IgD-negative memory B cell (primary cell): ENCODE measurements at regions not wholly inside any gene's neighbourhood (a gene's known extent, or its start where the extent isn't known, plus 50 kb on each side); places are given as distances from the start of the nearest gene placed in this dataset.

Source experiments
- H3K27ac Mint-ChIP-seq, 3 donors: one replicate each; pipeline ENCODE4 v1.8.0; 2020 to 2022; ENCODE audit warnings: mild to moderate bottlenecking in 3 of 3, mixed read lengths in 3 of 3, moderate library complexity in 1 of 3
- H3K27me3 Mint-ChIP-seq: one replicate; pipeline ENCODE4 v1.8.0; 2021; ENCODE audit warnings: mixed read lengths
- H3K36me3 Mint-ChIP-seq: one replicate; pipeline ENCODE4 v1.8.0; 2020; ENCODE audit warnings: mild to moderate bottlenecking, mixed read lengths
- H3K4me1 Mint-ChIP-seq, 3 donors: one replicate each; pipeline ENCODE4 v1.8.0; 2020 to 2022; ENCODE audit warnings: mixed read lengths in 3 of 3, mild to moderate bottlenecking in 1 of 3
- H3K4me3 Mint-ChIP-seq, 4 donors: one replicate each; pipeline ENCODE4 v1.8.0; 2020 to 2022; ENCODE audit warnings: mild to moderate bottlenecking in 4 of 4, mixed read lengths in 4 of 4, moderate library complexity in 3 of 4
- H3K9me3 Mint-ChIP-seq, 3 donors: one replicate each; pipeline ENCODE4 v1.8.0; 2020 to 2021; ENCODE audit warnings: mixed read lengths in 3 of 3, mild to moderate bottlenecking in 1 of 3

DNA sequence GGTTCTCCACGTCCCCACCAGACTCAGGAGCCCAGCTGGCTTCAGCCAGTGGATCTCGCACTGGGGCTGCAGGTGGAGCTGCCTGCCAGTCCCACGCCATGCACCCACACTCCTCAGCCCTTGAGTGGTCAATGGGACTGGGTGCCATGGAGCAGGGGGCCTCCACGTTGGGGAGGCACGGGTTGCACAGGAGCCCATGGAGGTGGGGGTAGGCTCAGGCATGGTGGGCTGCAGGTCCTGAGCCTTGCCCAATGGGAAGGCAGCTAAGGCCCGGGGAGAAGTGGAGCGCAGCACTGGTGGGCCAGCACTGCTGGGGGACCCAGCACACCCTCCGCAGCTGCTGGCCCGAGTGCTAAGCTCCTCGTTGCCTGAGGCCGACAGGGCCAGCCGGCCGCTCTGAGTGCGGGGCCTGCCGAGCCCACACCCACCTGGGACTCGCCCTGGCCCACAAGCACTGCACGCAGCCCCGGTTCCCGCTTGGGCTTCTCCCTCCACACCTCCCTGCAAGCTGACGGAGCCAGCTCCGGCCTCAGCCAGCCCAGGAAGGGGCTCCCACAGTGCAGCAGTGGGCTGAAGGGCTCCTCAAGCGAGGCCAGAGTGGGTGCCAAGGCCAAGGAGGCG is 258.5 kb upstream of the PDGFD start:
- Mint-ChIP-seq H3K4me1 (no peaks in the 10 kb centered on the region), H3K9me3 (peaks cover 0 to 3% (median 0%) of the 10 kb centered on the region in 3 donors), H3K27me3 (no peaks in the 10 kb centered on the region), H3K36me3 (no peaks in the 10 kb centered on the region), H3K4me3 (no peak overlapping the region), H3K27ac (no peak overlapping the region)

DNA sequence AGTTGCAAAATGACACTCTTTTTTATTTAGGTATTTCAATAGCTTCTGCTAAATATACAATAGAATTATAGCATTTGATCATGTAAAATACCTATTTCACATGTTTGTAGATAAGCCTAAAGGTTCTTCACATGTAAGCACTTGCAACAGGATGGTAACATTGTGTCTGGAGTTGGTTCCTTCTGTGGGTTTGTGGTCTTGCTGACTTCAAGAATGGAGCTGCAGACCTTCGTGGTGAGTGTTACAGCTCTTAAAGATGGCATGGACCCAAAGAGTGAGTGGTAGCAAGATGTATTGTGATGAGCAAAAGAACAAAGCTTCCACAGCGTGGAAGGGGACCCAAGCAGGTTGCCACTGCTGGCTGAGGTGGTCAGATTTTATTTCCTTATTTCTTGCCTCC is 246.4 kb upstream of the PDGFD start:
- peaks cover 0 to 2% (median 1%) of the 10 kb centered on the region in 3 donors for H3K9me3 Mint-ChIP-seq

DNA sequence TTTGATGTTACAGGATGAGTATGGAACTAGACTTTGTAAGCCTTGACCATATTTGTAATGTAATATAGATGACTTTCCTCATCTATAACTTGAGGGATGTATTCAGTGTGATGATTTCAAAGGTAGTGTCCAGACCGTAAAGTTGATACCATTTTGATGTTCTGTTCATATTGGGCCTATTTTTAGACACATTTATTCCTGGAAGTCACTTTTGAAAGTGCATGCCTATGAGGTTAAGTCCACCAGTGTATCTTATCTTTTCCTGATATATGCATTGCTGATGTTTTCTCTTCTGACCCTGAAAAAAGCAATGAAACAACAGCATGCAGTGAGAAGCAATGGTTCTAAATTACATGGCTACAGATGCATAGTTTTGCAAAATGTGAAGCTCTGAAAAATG is 244.7 kb upstream of the PDGFD start:
- no peaks in the 10 kb centered on the region for H3K27me3 Mint-ChIP-seq
- H3K9me3 Mint-ChIP-seq: peaks cover 0 to 2% (median 1%) of the 10 kb centered on the region in 3 donors
- H3K4me1 Mint-ChIP-seq: no peaks in the 10 kb centered on the region
- no peak overlapping the region for H3K4me3 Mint-ChIP-seq
- no peak overlapping the region for H3K27ac Mint-ChIP-seq
- peaks cover 3% of the 10 kb centered on the region for H3K36me3 Mint-ChIP-seq

More for the DNA sequence above, 246.4 kb upstream of the PDGFD start:
- H3K27me3 Mint-ChIP-seq: no peaks in the 10 kb centered on the region
- no peak overlapping the region for H3K27ac Mint-ChIP-seq
- H3K4me1 Mint-ChIP-seq: no peaks in the 10 kb centered on the region
- H3K4me3 Mint-ChIP-seq: no peak overlapping the region
- peaks cover 3% of the 10 kb centered on the region for H3K36me3 Mint-ChIP-seq

DNA sequence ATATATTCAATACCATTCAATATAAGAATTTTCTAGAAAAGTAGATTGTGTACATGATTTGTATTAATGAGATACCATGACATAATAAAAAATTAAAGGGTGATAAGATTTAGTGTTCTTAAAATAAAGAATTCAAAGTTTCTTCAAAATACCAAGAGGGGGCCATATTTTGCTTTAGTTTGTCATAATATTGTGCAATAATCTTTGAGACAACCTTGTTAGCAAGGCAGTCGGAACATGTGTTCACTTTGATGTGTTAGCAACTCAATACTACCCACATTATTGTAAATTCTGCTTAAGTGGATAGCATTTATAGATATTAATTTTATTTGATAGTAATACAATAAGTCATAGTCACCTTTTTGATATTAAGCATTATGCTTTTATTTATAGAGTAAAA is 241.3 kb upstream of the PDGFD start:
- Mint-ChIP-seq H3K4me1 (peaks cover 0 to 9% (median 4%) of the 10 kb centered on the region in 3 donors), H3K27ac (no peak overlapping the region), H3K9me3 (no peaks in the 10 kb centered on the region), H3K36me3 (peaks cover 3% of the 10 kb centered on the region), H3K27me3 (no peaks in the 10 kb centered on the region), H3K4me3 (no peak overlapping the region)

- H3K27ac Mint-ChIP-seq: no peak overlapping the region
- H3K4me3 Mint-ChIP-seq: no peak overlapping the region
- no peaks in the 10 kb centered on the region for H3K9me3 Mint-ChIP-seq
- peaks cover 2% of the 10 kb centered on the region for H3K36me3 Mint-ChIP-seq
- H3K27me3 Mint-ChIP-seq: no peaks in the 10 kb centered on the region
- H3K4me1 Mint-ChIP-seq: peaks cover 0 to 9% (median 4%) of the 10 kb centered on the region in 3 donors
Observed at GRCh38 chr11:104404231-104405175, 240.6 kb upstream of the PDGFD start.

GRCh38 chr11:104402812-104403521 is 239.0 kb upstream of the PDGFD start:
- H3K27ac Mint-ChIP-seq: no peak overlapping the region
- peaks cover 2% of the 10 kb centered on the region for H3K36me3 Mint-ChIP-seq
- H3K27me3 Mint-ChIP-seq: no peaks in the 10 kb centered on the region
- no peaks in the 10 kb centered on the region for H3K9me3 Mint-ChIP-seq
- peaks cover 0 to 9% (median 4%) of the 10 kb centered on the region in 3 donors for H3K4me1 Mint-ChIP-seq
- no peak overlapping the region for H3K4me3 Mint-ChIP-seq

GRCh38 chr11:104394508-104394907 is 230.6 kb upstream of the PDGFD start:
- Mint-ChIP-seq H3K27me3 (peaks cover 4% of the 10 kb centered on the region), H3K27ac (peak overlapping the region in 1 of 3 donors; percentile 24), H3K4me1 (no peaks in the 10 kb centered on the region), H3K9me3 (no peaks in the 10 kb centered on the region), H3K4me3 (no peak overlapping the region), H3K36me3 (no peaks in the 10 kb centered on the region)

- Mint-ChIP-seq H3K4me1 (no peaks in the 10 kb centered on the region), H3K27me3 (peaks cover 4% of the 10 kb centered on the region), H3K4me3 (no peak overlapping the region), H3K9me3 (no peaks in the 10 kb centered on the region), H3K27ac (no peak overlapping the region), H3K36me3 (no peaks in the 10 kb centered on the region)
Observed at GRCh38 chr11:104390651-104391050, 226.7 kb upstream of the PDGFD start.

DNA sequence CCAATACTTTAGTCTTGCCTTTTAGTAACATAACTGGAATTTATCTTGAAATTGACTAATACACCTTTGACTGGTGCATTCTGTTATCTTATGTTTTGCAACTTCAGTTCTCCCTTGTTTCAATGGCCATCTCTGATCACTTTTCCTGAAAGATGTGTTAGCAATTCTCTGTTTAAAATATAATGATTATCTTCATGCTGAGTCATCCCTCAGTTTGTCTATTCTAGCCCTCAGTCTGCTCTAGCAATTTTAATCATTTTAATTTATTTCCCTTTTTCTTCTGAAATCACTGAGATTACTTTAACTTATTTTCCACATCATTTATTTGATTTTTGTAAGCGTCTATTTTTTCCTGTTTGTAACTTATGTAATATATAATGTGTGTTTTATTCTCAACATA is 221.9 kb upstream of the PDGFD start:
- Mint-ChIP-seq H3K4me3 (no peak overlapping the region), H3K27me3 (peaks cover 2% of the 10 kb centered on the region), H3K36me3 (no peaks in the 10 kb centered on the region), H3K27ac (no peak overlapping the region), H3K9me3 (no peaks in the 10 kb centered on the region), H3K4me1 (no peaks in the 10 kb centered on the region)

DNA sequence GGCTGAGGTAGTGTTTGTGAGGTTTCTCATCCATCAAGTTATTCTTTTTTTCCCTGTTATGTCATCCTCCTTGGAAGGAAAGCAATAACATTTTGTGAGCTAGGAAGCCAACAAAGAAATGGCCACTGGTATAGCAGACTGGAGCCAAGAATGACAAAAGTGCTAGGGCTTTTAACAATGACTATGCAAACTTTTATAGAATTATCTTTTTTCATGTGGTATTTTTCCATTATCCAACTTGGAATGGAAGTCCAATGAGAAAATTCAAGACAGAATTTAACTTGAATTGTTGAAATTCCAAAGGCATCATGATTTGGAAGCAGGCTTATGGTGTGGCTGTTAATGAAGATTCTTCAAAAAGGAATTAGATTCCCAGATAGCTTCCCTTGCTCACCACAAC is 216.4 kb upstream of the PDGFD start:
- H3K4me1 Mint-ChIP-seq: no peaks in the 10 kb centered on the region
- H3K4me3 Mint-ChIP-seq: no peak overlapping the region
- H3K27ac Mint-ChIP-seq: no peak overlapping the region
- H3K36me3 Mint-ChIP-seq: peaks cover 2% of the 10 kb centered on the region
- H3K27me3 Mint-ChIP-seq: no peaks in the 10 kb centered on the region
- no peaks in the 10 kb centered on the region for H3K9me3 Mint-ChIP-seq

DNA sequence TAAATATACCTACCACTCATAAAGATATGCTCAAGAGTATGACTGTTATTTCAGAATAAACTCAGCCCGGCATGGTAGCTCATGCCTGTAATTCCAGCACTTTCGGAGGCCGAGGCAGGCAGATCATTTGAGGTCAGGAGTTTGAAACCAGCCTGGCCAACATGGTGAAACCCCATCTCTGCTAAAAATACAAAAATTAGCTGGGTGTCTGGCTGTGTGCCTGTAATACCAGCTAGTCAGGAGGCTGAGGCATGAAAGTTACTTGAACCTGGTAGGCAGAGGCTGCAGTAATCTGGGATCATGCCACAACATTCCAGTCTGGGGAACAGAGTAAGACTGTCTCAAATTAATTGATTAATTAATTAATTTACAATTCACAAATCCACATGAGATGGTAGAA is 208.2 kb upstream of the PDGFD start:
- H3K36me3 Mint-ChIP-seq: peaks cover 3% of the 10 kb centered on the region
- H3K4me3 Mint-ChIP-seq: no peak overlapping the region
- H3K9me3 Mint-ChIP-seq: no peaks in the 10 kb centered on the region
- H3K4me1 Mint-ChIP-seq: peaks cover 0 to 1% (median 0%) of the 10 kb centered on the region in 3 donors
- no peaks in the 10 kb centered on the region for H3K27me3 Mint-ChIP-seq
- no peak overlapping the region for H3K27ac Mint-ChIP-seq

- Mint-ChIP-seq H3K4me3 (no peak overlapping the region), H3K27ac (no peak overlapping the region), H3K36me3 (peaks cover 1% of the 10 kb centered on the region), H3K9me3 (peaks cover 0 to 2% (median 0%) of the 10 kb centered on the region in 3 donors), H3K4me1 (peaks cover 0 to 1% (median 0%) of the 10 kb centered on the region in 3 donors), H3K27me3 (no peaks in the 10 kb centered on the region)
Observed at GRCh38 chr11:104370478-104370877, 206.5 kb upstream of the PDGFD start.

GRCh38 chr11:104369761-104370160 is 205.8 kb upstream of the PDGFD start:
- Mint-ChIP-seq H3K27ac (no peak overlapping the region), H3K27me3 (no peaks in the 10 kb centered on the region), H3K4me1 (peaks cover 0 to 1% (median 0%) of the 10 kb centered on the region in 3 donors), H3K9me3 (peaks cover 0 to 2% (median 0%) of the 10 kb centered on the region in 3 donors), H3K4me3 (no peak overlapping the region), H3K36me3 (peaks cover 1% of the 10 kb centered on the region)

- H3K4me1 Mint-ChIP-seq: peaks cover 0 to 1% (median 0%) of the 10 kb centered on the region in 3 donors
- no peak overlapping the region for H3K27ac Mint-ChIP-seq
- H3K27me3 Mint-ChIP-seq: no peaks in the 10 kb centered on the region
- peaks cover 0 to 2% (median 0%) of the 10 kb centered on the region in 3 donors for H3K9me3 Mint-ChIP-seq
- no peak overlapping the region for H3K4me3 Mint-ChIP-seq
- H3K36me3 Mint-ChIP-seq: no peaks in the 10 kb centered on the region
Observed at GRCh38 chr11:104366321-104366734, 202.4 kb upstream of the PDGFD start.

DNA sequence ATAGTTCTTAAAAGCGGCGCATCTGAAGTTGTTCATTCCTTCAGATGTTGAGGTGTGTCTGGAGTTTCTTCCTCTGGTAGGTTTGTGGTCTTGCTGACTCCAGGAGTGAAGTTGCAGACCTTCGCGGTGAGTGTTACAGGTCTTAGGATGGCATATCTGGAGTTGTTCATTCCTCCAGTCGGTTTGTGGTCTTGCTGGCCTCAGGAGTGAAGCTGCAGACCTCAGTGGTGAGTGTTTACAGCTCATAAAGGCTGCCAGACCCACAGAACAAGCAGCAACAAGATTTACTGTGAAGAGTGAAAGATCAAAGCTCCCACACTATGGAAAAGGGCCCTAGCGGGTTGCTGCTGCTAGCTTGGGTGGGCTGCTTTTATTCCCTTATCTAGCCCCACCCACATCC is 201.7 kb upstream of the PDGFD start:
- Mint-ChIP-seq H3K36me3 (no peaks in the 10 kb centered on the region), H3K4me3 (no peak overlapping the region), H3K27ac (no peak overlapping the region), H3K4me1 (peaks cover 0 to 1% (median 0%) of the 10 kb centered on the region in 3 donors), H3K9me3 (peaks cover 0 to 2% (median 0%) of the 10 kb centered on the region in 3 donors), H3K27me3 (no peaks in the 10 kb centered on the region)
